ENCODE measurements at regions not wholly inside any gene's neighbourhood (a gene's known extent, or its start where the extent isn't known, plus 50 kb on each side); places are given as distances from the start of the nearest gene placed in this dataset.
A peak's percentile ranks its signal among the peaks of the same experiment; 100 is the strongest.

GRCh38 chr6:169907419-169908115 is 156.1 kb downstream of the ERMARD start:
- Histone ChIP-seq H3K27ac (ENCODE audit: low read depth, low read length) (no peak overlapping the region), H3K4me1 (ENCODE audit: control insufficient read depth in 2 of 2, insufficient read depth in 2 of 2, low read length in 2 of 2) (no peaks in the 10 kb centered on the region), H3K4me3 (ENCODE audit: low read length) (no peak overlapping the region), H3K9me3 (ENCODE audit: control insufficient read depth in 2 of 3, low read length in 3 of 3) (no peaks in the 10 kb centered on the region), H3K27me3 (ENCODE audit: control insufficient read depth in 2 of 2, insufficient read depth in 2 of 2, low read length in 2 of 2) (no peaks in the 10 kb centered on the region), H3K36me3 (ENCODE audit: control insufficient read depth in 2 of 3, insufficient read depth in 3 of 3, low read length in 3 of 3) (no peaks in the 10 kb centered on the region)
- Mint-ChIP-seq H3K27me3 (peaks cover 0 to 5% (median 4%) of the 10 kb centered on the region in 5 donors), H3K4me1 (peaks cover 0 to 1% (median 0%) of the 10 kb centered on the region in 7 donors), H3K9me3 (no peaks in the 10 kb centered on the region), H3K4me3 (no peak overlapping the region), H3K27ac (peak overlapping the region in 1 of 9 donors; percentile 5), H3K36me3 (no peaks in the 10 kb centered on the region)
- ChIA-PET POLR2A (no interaction called here), CTCF (interaction anchor here (0.7 kb wide), 1 partner anchor 923 kb away, joined by 3 read pairs; no protein-coding TSS in a partner anchor)
- DNase-seq (no peak), ATAC-seq (no peak)
- intact Hi-C loops (cut with micrococcal nuclease) = no loop called here

- ChIA-PET POLR2A (no interaction called here), CTCF (interaction anchor here (0.7 kb wide), 1 partner anchor 922 kb away, joined by 3 read pairs; no protein-coding TSS in a partner anchor)
- no peaks in the 10 kb centered on the region for H3K36me3 Mint-ChIP-seq
- DNase-seq = no peak
- H3K27me3 ChIP-seq (ENCODE audit: control insufficient read depth in 2 of 2, insufficient read depth in 2 of 2, low read length in 2 of 2) = no peaks in the 10 kb centered on the region
- H3K9me3 Mint-ChIP-seq = peaks cover 0 to 4% (median 0%) of the 10 kb centered on the region in 11 donors
- intact Hi-C loops (cut with micrococcal nuclease) = no loop called here
- peak; percentile 20 for ATAC-seq
- H3K36me3 ChIP-seq (ENCODE audit: control insufficient read depth in 2 of 3, insufficient read depth in 3 of 3, low read length in 3 of 3) = no peaks in the 10 kb centered on the region
- no peak overlapping the region for H3K4me3 ChIP-seq (ENCODE audit: low read length)
- H3K27ac ChIP-seq (ENCODE audit: low read depth, low read length) = no peak overlapping the region
- H3K4me1 Mint-ChIP-seq = peaks cover 0 to 1% (median 0%) of the 10 kb centered on the region in 7 donors
- H3K4me1 ChIP-seq (ENCODE audit: control insufficient read depth in 2 of 2, insufficient read depth in 2 of 2, low read length in 2 of 2) = no peaks in the 10 kb centered on the region
- H3K27me3 Mint-ChIP-seq = peaks cover 0 to 5% (median 4%) of the 10 kb centered on the region in 5 donors
- peak overlapping the region in 1 of 9 donors; percentile 5 for H3K27ac Mint-ChIP-seq
- H3K4me3 Mint-ChIP-seq = no peak overlapping the region
- no peaks in the 10 kb centered on the region for H3K9me3 ChIP-seq (ENCODE audit: control insufficient read depth in 2 of 3, low read length in 3 of 3)
Measured at GRCh38 chr6:169906688-169907418, 155.4 kb downstream of the ERMARD start.

GRCh38 chr6:169906004-169906687 is 154.7 kb downstream of the ERMARD start:
- POLR2A ChIA-PET = no interaction called here
- Mint-ChIP-seq H3K27me3 (peaks cover 0 to 5% (median 4%) of the 10 kb centered on the region in 5 donors), H3K9me3 (peaks cover 0 to 8% (median 0%) of the 10 kb centered on the region in 11 donors), H3K4me3 (no peak overlapping the region), H3K4me1 (peaks cover 0 to 1% (median 0%) of the 10 kb centered on the region in 7 donors), H3K27ac (no peak overlapping the region), H3K36me3 (no peaks in the 10 kb centered on the region)
- no peak overlapping the region for H3K4me3 ChIP-seq (ENCODE audit: low read length)
- no peak for ATAC-seq
- intact Hi-C loops (cut with micrococcal nuclease) = no loop called here
- H3K4me1 ChIP-seq (ENCODE audit: control insufficient read depth in 2 of 2, insufficient read depth in 2 of 2, low read length in 2 of 2) = no peaks in the 10 kb centered on the region
- H3K27me3 ChIP-seq (ENCODE audit: control insufficient read depth in 2 of 2, insufficient read depth in 2 of 2, low read length in 2 of 2) = no peaks in the 10 kb centered on the region
- CTCF ChIA-PET = no interaction called here
- no peak for DNase-seq
- no peaks in the 10 kb centered on the region for H3K36me3 ChIP-seq (ENCODE audit: control insufficient read depth in 2 of 3, insufficient read depth in 3 of 3, low read length in 3 of 3)
- no peak overlapping the region for H3K27ac ChIP-seq (ENCODE audit: low read depth, low read length)
- no peaks in the 10 kb centered on the region for H3K9me3 ChIP-seq (ENCODE audit: control insufficient read depth in 2 of 3, low read length in 3 of 3)

DNA sequence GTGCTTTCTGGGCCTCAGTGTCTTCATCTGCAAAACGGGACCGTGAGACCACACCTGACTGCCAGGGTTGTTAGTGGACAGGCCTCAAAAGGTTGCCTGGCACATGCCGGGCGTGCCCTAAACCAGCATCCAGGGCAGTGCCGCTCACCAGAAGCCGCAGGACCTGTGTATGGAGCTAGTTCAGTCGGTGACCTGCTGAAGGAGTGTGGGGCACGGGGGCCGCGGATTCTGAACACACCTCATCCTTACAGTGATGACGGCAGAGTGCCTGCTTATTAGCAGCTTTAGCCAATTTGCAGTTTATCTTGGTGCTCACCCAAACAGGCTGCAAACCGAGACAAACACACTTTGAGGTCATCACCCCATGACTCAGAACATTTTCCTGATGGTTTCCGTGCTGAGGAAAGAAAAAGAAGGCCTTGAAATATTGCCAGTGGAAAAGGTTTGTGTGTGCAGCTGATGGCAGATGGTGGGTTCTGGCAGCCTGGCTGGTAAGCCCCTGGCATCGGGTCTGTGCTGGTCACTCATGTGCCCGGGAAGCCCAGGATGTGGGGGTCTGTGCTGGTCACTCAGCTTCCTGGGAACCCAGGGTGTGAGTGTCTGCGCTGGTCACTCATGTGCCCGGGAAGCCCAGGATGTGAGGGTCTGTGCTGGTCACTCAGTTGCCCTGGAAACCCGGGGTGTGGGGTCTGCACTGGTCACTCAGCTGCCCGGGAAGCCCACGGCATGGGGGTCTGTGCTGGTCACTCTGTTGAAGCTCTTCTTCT is 153.8 kb downstream of the ERMARD start:
- Mint-ChIP-seq H3K27me3 (peaks cover 0 to 5% (median 0%) of the 10 kb centered on the region in 5 donors), H3K9me3 (peaks cover 0 to 10% (median 0%) of the 10 kb centered on the region in 11 donors), H3K4me3 (no peak overlapping the region), H3K36me3 (peaks cover 0 to 2% (median 0%) of the 10 kb centered on the region in 5 donors), H3K4me1 (peaks cover 0 to 1% (median 0%) of the 10 kb centered on the region in 7 donors), H3K27ac (no peak overlapping the region)
- CTCF ChIA-PET = no interaction called here
- no peak for ATAC-seq
- no peak for DNase-seq
- Histone ChIP-seq H3K4me3 (ENCODE audit: low read length) (no peak overlapping the region), H3K4me1 (ENCODE audit: control insufficient read depth in 2 of 2, insufficient read depth in 2 of 2, low read length in 2 of 2) (no peaks in the 10 kb centered on the region), H3K27me3 (ENCODE audit: control insufficient read depth in 2 of 2, insufficient read depth in 2 of 2, low read length in 2 of 2) (no peaks in the 10 kb centered on the region), H3K36me3 (ENCODE audit: control insufficient read depth in 2 of 3, insufficient read depth in 3 of 3, low read length in 3 of 3) (no peaks in the 10 kb centered on the region), H3K27ac (ENCODE audit: low read depth, low read length) (no peak overlapping the region), H3K9me3 (ENCODE audit: control insufficient read depth in 2 of 3, low read length in 3 of 3) (no peaks in the 10 kb centered on the region)
- intact Hi-C loops (cut with micrococcal nuclease) = no loop called here
- POLR2A ChIA-PET = no interaction called here

GRCh38 chr6:169904051-169904922 is 152.9 kb downstream of the ERMARD start:
- H3K27ac Mint-ChIP-seq = no peak overlapping the region
- DNase-seq (no peak), ATAC-seq (no peak)
- Histone ChIP-seq H3K9me3 (ENCODE audit: control insufficient read depth in 2 of 3, low read length in 3 of 3) (no peaks in the 10 kb centered on the region), H3K27ac (ENCODE audit: low read depth, low read length) (no peak overlapping the region), H3K4me1 (ENCODE audit: control insufficient read depth in 2 of 2, insufficient read depth in 2 of 2, low read length in 2 of 2) (no peaks in the 10 kb centered on the region), H3K27me3 (ENCODE audit: control insufficient read depth in 2 of 2, insufficient read depth in 2 of 2, low read length in 2 of 2) (no peaks in the 10 kb centered on the region), H3K4me3 (ENCODE audit: low read length) (no peak overlapping the region), H3K36me3 (ENCODE audit: control insufficient read depth in 2 of 3, insufficient read depth in 3 of 3, low read length in 3 of 3) (no peaks in the 10 kb centered on the region)
- peaks cover 0 to 10% (median 4%) of the 10 kb centered on the region in 5 donors for H3K27me3 Mint-ChIP-seq
- H3K36me3 Mint-ChIP-seq = peaks cover 0 to 2% (median 0%) of the 10 kb centered on the region in 5 donors
- peaks cover 0 to 1% (median 0%) of the 10 kb centered on the region in 7 donors for H3K4me1 Mint-ChIP-seq
- peaks cover 0 to 10% (median 0%) of the 10 kb centered on the region in 11 donors for H3K9me3 Mint-ChIP-seq
- CTCF ChIA-PET = no interaction called here
- intact Hi-C loops (cut with micrococcal nuclease) = no loop called here
- no peak overlapping the region for H3K4me3 Mint-ChIP-seq
- POLR2A ChIA-PET = no interaction called here

Measured in naive thymus-derived CD4-positive, alpha-beta T cell (primary cell).